ENCODE measurements at regions not wholly inside any gene's neighbourhood (a gene's known extent, or its start where the extent isn't known, plus 50 kb on each side); places are given as distances from the start of the nearest gene placed in this dataset.

- TF ChIP-seq ATF2 (IDR thresholded peaks at IDR 0.05; ENCODE audit: low read length) = no peak
- TF ChIP-seq JUN (IDR thresholded peaks at IDR 0.05; ENCODE audit: low read depth, low read length) = no peak
- TF ChIP-seq GABPA (IDR thresholded peaks at IDR 0.05; ENCODE audit: borderline replicate concordance, insufficient read depth, low read length) = no peak
- no peak for TF ChIP-seq SRF (IDR thresholded peaks at IDR 0.05; ENCODE audit: low read depth, low read length)
- TF ChIP-seq TAF1 (IDR thresholded peaks at IDR 0.05; ENCODE audit: low read depth, low read length) = no peak
Measured at GRCh38 chr15:31254431-31255175, 72.0 kb upstream of the KLF13 start (continued).
